ENCODE measurements at regions not wholly inside any gene's neighbourhood (a gene's known extent, or its start where the extent isn't known, plus 50 kb on each side); places are given as distances from the start of the nearest gene placed in this dataset.

DNA sequence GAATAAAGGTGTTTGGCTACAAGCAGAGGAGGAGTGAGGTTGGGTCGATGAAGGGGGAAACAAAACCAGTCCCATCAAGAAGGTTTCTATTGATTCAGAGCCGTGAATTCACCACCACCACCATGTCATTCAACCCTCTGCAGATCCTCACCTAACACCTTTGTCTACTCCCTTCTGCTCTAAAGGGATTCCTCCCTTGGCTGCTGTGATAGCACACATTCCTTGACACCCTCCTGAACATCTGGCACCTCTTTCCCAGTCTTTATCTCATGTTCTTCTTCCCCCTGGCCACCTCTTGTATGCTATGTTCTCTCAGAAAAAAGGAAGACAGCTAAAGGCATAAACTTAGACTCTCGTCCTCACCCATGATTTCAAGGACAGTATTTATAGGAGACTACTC is 318.0 kb downstream of the GPAM start:
- H3K36me3 ChIP-seq (ENCODE audit: insufficient read depth, low read length) = no peaks in the 10 kb centered on the region
- TF ChIP-seq CTCF (conservative IDR thresholded peaks at IDR 0.05; ENCODE audit: low read length) (no peak), EZH2phosphoT487 (IDR thresholded peaks at IDR 0.05; ENCODE audit: borderline replicate concordance) (no peak)
- H3K79me2 ChIP-seq (ENCODE audit: insufficient read depth, low read length) = no peaks in the 10 kb centered on the region
- H2AFZ ChIP-seq (ENCODE audit: low read length) = no peak overlapping the region
- H3K9ac ChIP-seq (ENCODE audit: low read depth, low read length, poor library complexity, severe bottlenecking) = no peak overlapping the region
- no peaks in the 10 kb centered on the region for H3F3A ChIP-seq (ENCODE audit: low read depth)
- H3K9me3 ChIP-seq (ENCODE audit: insufficient read depth, low read depth, low read length) = no peaks in the 10 kb centered on the region
- no peaks in the 10 kb centered on the region for H4K20me1 ChIP-seq (ENCODE audit: insufficient read depth, low read length, poor library complexity, severe bottlenecking)
- no peaks in the 10 kb centered on the region for H3K4me1 ChIP-seq (ENCODE audit: insufficient read depth, low read length, poor library complexity, severe bottlenecking)
- no peaks in the 10 kb centered on the region for H3K9me2 ChIP-seq (replicated peaks; ENCODE audit: low read depth, low read length)
- H3K27me3 ChIP-seq (ENCODE audit: insufficient read depth, low read length, poor library complexity, severe bottlenecking) = no peaks in the 10 kb centered on the region
- no peak overlapping the region for H3K4me2 ChIP-seq (ENCODE audit: low read depth, low read length, poor library complexity, severe bottlenecking)
- no peak overlapping the region for H3K4me3 ChIP-seq (ENCODE audit: low read length, poor library complexity, severe bottlenecking)

- Histone ChIP-seq H3K9me2 (replicated peaks; ENCODE audit: low read depth, low read length) (no peaks in the 10 kb centered on the region), H3K27me3 (ENCODE audit: insufficient read depth, low read length, poor library complexity, severe bottlenecking) (no peaks in the 10 kb centered on the region), H3K9ac (ENCODE audit: low read depth, low read length, poor library complexity, severe bottlenecking) (no peak overlapping the region), H4K20me1 (ENCODE audit: insufficient read depth, low read length, poor library complexity, severe bottlenecking) (no peaks in the 10 kb centered on the region), H3F3A (ENCODE audit: low read depth) (no peaks in the 10 kb centered on the region), H3K4me2 (ENCODE audit: low read depth, low read length, poor library complexity, severe bottlenecking) (no peak overlapping the region), H3K4me1 (ENCODE audit: insufficient read depth, low read length, poor library complexity, severe bottlenecking) (no peaks in the 10 kb centered on the region), H2AFZ (ENCODE audit: low read length) (no peak overlapping the region), H3K4me3 (ENCODE audit: low read length, poor library complexity, severe bottlenecking) (no peak overlapping the region), H3K36me3 (ENCODE audit: insufficient read depth, low read length) (no peaks in the 10 kb centered on the region), H3K9me3 (ENCODE audit: insufficient read depth, low read depth, low read length) (no peaks in the 10 kb centered on the region), H3K79me2 (ENCODE audit: insufficient read depth, low read length) (no peaks in the 10 kb centered on the region)
- TF ChIP-seq EZH2phosphoT487 (IDR thresholded peaks at IDR 0.05; ENCODE audit: borderline replicate concordance) (no peak), CTCF (conservative IDR thresholded peaks at IDR 0.05; ENCODE audit: low read length) (no peak)
These were observed 312.1 kb downstream of the GPAM start for GRCh38 chr10:111871458-111871857.

GRCh38 chr10:111872591-111872990 is 311.0 kb downstream of the GPAM start:
- TF ChIP-seq EZH2phosphoT487 (IDR thresholded peaks at IDR 0.05; ENCODE audit: borderline replicate concordance) (no peak), CTCF (conservative IDR thresholded peaks at IDR 0.05; ENCODE audit: low read length) (no peak)
- no peak overlapping the region for H2AFZ ChIP-seq (ENCODE audit: low read length)
- H3K4me3 ChIP-seq (ENCODE audit: low read length, poor library complexity, severe bottlenecking) = no peak overlapping the region
- no peaks in the 10 kb centered on the region for H3K79me2 ChIP-seq (ENCODE audit: insufficient read depth, low read length)
- no peaks in the 10 kb centered on the region for H3K4me1 ChIP-seq (ENCODE audit: insufficient read depth, low read length, poor library complexity, severe bottlenecking)
- H3K9ac ChIP-seq (ENCODE audit: low read depth, low read length, poor library complexity, severe bottlenecking) = no peak overlapping the region
- H3K36me3 ChIP-seq (ENCODE audit: insufficient read depth, low read length) = no peaks in the 10 kb centered on the region
- no peak overlapping the region for H3K4me2 ChIP-seq (ENCODE audit: low read depth, low read length, poor library complexity, severe bottlenecking)
- H3K9me3 ChIP-seq (ENCODE audit: insufficient read depth, low read depth, low read length) = no peaks in the 10 kb centered on the region
- no peaks in the 10 kb centered on the region for H4K20me1 ChIP-seq (ENCODE audit: insufficient read depth, low read length, poor library complexity, severe bottlenecking)
- H3F3A ChIP-seq (ENCODE audit: low read depth) = no peaks in the 10 kb centered on the region
- no peaks in the 10 kb centered on the region for H3K27me3 ChIP-seq (ENCODE audit: insufficient read depth, low read length, poor library complexity, severe bottlenecking)
- H3K9me2 ChIP-seq (replicated peaks; ENCODE audit: low read depth, low read length) = no peaks in the 10 kb centered on the region

All from Loucy (cell line).